ENCODE measurements at regions not wholly inside any gene's neighbourhood (a gene's known extent, or its start where the extent isn't known, plus 50 kb on each side); places are given as distances from the start of the nearest gene placed in this dataset.

DNA sequence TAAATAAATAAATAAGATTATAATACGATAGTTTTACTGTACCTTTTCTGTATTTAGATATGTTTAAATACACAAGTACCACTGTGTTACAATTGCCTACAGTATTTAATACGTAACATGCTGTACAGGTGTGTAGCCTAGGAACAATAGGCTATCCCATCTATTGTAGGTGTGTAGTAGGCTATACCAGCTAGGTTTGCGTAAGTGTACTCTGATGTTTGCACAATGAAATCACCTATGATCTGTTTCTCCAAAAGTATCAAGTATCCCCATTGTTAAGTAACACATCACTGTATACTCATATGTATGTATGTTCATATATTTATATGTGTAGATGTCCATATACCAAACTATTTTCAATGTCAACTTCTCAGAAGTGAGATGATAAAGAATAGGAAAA lies 118.2 kb upstream of the RND3 start:
- no peak for TF ChIP-seq RAD21 (IDR thresholded peaks at IDR 0.05; ENCODE audit: low read depth)
- no peak for TF ChIP-seq CREB1 (IDR thresholded peaks at IDR 0.05; ENCODE audit: low read depth)
- no peak for TF ChIP-seq TCF12 (IDR thresholded peaks at IDR 0.05; ENCODE audit: low read depth)
- TF ChIP-seq TAF1 (IDR thresholded peaks at IDR 0.05; ENCODE audit: low read depth): no peak
- TF ChIP-seq, protein P1, sequence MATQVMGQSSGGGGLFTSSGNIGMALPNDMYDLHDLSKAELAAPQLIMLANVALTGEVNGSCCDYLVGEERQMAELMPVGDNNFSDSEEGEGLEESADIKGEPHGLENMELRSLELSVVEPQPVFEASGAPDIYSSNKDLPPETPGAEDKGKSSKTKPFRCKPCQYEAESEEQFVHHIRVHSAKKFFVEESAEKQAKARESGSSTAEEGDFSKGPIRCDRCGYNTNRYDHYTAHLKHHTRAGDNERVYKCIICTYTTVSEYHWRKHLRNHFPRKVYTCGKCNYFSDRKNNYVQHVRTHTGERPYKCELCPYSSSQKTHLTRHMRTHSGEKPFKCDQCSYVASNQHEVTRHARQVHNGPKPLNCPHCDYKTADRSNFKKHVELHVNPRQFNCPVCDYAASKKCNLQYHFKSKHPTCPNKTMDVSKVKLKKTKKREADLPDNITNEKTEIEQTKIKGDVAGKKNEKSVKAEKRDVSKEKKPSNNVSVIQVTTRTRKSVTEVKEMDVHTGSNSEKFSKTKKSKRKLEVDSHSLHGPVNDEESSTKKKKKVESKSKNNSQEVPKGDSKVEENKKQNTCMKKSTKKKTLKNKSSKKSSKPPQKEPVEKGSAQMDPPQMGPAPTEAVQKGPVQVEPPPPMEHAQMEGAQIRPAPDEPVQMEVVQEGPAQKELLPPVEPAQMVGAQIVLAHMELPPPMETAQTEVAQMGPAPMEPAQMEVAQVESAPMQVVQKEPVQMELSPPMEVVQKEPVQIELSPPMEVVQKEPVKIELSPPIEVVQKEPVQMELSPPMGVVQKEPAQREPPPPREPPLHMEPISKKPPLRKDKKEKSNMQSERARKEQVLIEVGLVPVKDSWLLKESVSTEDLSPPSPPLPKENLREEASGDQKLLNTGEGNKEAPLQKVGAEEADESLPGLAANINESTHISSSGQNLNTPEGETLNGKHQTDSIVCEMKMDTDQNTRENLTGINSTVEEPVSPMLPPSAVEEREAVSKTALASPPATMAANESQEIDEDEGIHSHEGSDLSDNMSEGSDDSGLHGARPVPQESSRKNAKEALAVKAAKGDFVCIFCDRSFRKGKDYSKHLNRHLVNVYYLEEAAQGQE (IDR thresholded peaks at IDR 0.05; ENCODE audit: low read depth): no peak
- TF ChIP-seq NFIC (IDR thresholded peaks at IDR 0.05): no peak
- no peak for TF ChIP-seq YY1 (IDR thresholded peaks at IDR 0.05; ENCODE audit: low read depth)
- TF ChIP-seq FOXM1 (IDR thresholded peaks at IDR 0.05; ENCODE audit: borderline replicate concordance, low read depth): no peak
- TF ChIP-seq ZBTB7A (IDR thresholded peaks at IDR 0.05; ENCODE audit: low read depth): no peak
- TF ChIP-seq EP300 (IDR thresholded peaks at IDR 0.05; ENCODE audit: borderline replicate concordance): no peak
- TF ChIP-seq, protein P2, sequence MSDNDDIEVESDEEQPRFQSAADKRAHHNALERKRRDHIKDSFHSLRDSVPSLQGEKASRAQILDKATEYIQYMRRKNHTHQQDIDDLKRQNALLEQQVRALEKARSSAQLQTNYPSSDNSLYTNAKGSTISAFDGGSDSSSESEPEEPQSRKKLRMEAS (IDR thresholded peaks at IDR 0.05): no peak
- TF ChIP-seq, protein P3, sequence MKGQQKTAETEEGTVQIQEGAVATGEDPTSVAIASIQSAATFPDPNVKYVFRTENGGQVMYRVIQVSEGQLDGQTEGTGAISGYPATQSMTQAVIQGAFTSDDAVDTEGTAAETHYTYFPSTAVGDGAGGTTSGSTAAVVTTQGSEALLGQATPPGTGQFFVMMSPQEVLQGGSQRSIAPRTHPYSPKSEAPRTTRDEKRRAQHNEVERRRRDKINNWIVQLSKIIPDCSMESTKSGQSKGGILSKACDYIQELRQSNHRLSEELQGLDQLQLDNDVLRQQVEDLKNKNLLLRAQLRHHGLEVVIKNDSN (IDR thresholded peaks at IDR 0.05): no peak
- TF ChIP-seq TEAD4 (IDR thresholded peaks at IDR 0.05): no peak
- TF ChIP-seq CEBPB (IDR thresholded peaks at IDR 0.05): no peak
- no peak for TF ChIP-seq EGR1 (IDR thresholded peaks at IDR 0.05)

DNA sequence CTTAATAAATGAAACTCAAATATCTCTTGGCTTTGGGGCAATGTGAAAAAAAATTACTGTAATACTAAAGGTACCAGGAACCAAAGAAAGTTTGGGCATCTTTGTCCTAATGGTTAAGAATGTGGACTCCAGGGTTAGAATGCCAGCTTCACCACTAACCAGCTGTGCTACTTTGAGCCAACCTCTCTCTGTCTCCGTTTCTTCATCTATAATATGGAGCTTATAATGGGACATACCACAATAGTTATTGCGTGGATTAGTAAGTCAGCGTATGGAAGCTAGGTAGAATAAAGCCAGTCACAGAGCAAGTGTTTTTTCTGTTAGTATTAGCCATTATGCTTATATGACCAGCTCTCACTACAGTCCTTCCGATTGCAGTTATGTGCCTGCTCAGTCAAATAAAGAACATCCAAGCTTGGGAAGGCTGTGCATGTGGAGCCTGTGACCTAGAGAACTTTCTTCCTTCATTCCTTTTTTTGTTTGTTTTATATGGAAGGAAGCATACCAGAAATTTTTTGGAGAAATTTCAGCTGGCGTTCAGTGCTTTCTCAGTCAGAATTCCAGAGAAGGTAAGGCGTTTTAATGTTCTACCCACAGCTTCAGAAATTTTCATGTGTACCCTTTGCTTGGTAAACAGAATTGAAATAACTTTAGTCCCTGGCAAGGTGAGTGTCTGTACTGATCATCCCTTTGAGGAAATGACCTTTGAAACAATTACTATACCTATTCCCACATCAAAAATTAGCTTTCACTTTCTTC lies 114.0 kb upstream of the RND3 start:
- no peak for TF ChIP-seq CEBPB (IDR thresholded peaks at IDR 0.05)
- TF ChIP-seq FOXM1 (IDR thresholded peaks at IDR 0.05; ENCODE audit: borderline replicate concordance, low read depth): no peak
- TF ChIP-seq CREB1 (IDR thresholded peaks at IDR 0.05; ENCODE audit: low read depth): no peak
- no peak for TF ChIP-seq TAF1 (IDR thresholded peaks at IDR 0.05; ENCODE audit: low read depth)
- TF ChIP-seq, protein P1 (IDR thresholded peaks at IDR 0.05; ENCODE audit: low read depth): no peak
- TF ChIP-seq RAD21 (IDR thresholded peaks at IDR 0.05; ENCODE audit: low read depth): no peak
- TF ChIP-seq TEAD4 (IDR thresholded peaks at IDR 0.05): no peak
- TF ChIP-seq TCF12 (IDR thresholded peaks at IDR 0.05; ENCODE audit: low read depth): no peak
- no peak for TF ChIP-seq NFIC (IDR thresholded peaks at IDR 0.05)
- no peak for TF ChIP-seq ZBTB7A (IDR thresholded peaks at IDR 0.05; ENCODE audit: low read depth)
- no peak for TF ChIP-seq EGR1 (IDR thresholded peaks at IDR 0.05)
- TF ChIP-seq, protein P3 (IDR thresholded peaks at IDR 0.05): no peak
- TF ChIP-seq, protein P2 (IDR thresholded peaks at IDR 0.05): no peak
- TF ChIP-seq YY1 (IDR thresholded peaks at IDR 0.05; ENCODE audit: low read depth): no peak
- TF ChIP-seq EP300 (IDR thresholded peaks at IDR 0.05; ENCODE audit: borderline replicate concordance): no peak

DNA sequence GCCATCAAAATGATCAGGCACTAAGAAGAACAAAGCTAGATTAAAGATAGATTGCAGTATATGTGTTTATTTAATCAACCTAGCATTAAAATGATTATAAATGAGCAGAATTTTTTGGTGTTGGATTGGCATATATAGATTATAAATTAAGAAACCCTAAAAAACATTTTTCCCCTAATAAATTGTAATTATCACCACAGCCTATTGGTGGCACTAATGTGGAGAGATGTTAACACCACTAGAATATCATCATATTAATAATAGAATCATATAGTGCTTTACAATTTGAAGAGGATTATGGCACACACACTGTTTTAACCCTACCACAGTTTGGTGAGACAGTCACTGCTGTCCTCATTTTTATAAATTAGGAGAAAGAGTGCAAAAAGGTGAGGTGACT lies 112.4 kb upstream of the RND3 start:
- no peak for TF ChIP-seq CREB1 (IDR thresholded peaks at IDR 0.05; ENCODE audit: low read depth)
- TF ChIP-seq FOXM1 (IDR thresholded peaks at IDR 0.05; ENCODE audit: borderline replicate concordance, low read depth): no peak
- TF ChIP-seq, protein P1 (IDR thresholded peaks at IDR 0.05; ENCODE audit: low read depth): no peak
- TF ChIP-seq CEBPB (IDR thresholded peaks at IDR 0.05): no peak
- no peak for TF ChIP-seq ZBTB7A (IDR thresholded peaks at IDR 0.05; ENCODE audit: low read depth)
- TF ChIP-seq, protein P2 (IDR thresholded peaks at IDR 0.05): no peak
- TF ChIP-seq TCF12 (IDR thresholded peaks at IDR 0.05; ENCODE audit: low read depth): no peak
- no peak for TF ChIP-seq RAD21 (IDR thresholded peaks at IDR 0.05; ENCODE audit: low read depth)
- TF ChIP-seq YY1 (IDR thresholded peaks at IDR 0.05; ENCODE audit: low read depth): no peak
- no peak for TF ChIP-seq NFIC (IDR thresholded peaks at IDR 0.05)
- TF ChIP-seq TEAD4 (IDR thresholded peaks at IDR 0.05): no peak

DNA sequence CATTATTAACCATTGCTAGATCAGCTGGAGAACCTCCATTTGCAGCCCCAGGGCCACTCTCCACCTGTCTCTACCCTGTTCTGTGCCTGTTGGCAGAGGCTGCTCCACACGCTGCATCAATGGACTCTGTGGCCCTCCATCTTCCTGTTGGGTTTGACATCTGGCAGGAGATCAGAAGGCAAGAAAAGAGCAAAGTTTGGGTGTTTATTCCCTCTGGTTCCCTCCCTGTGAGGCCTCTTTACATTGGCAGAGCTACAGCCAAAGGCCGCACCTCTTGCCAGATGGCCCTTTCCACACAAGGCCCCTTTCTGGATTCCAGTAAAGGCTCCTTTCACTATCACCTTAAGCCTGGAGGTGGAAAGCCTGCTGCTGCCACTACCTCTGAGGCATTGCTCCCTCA lies 110.9 kb upstream of the RND3 start:
- TF ChIP-seq CEBPB (IDR thresholded peaks at IDR 0.05) (no peak), FOXM1 (IDR thresholded peaks at IDR 0.05; ENCODE audit: borderline replicate concordance, low read depth) (no peak), NFIC (IDR thresholded peaks at IDR 0.05) (no peak), ZBTB7A (IDR thresholded peaks at IDR 0.05; ENCODE audit: low read depth) (no peak), TEAD4 (IDR thresholded peaks at IDR 0.05) (no peak), CREB1 (IDR thresholded peaks at IDR 0.05; ENCODE audit: low read depth) (no peak)
- TF ChIP-seq, protein P2 (IDR thresholded peaks at IDR 0.05): no peak
